ENCODE measurements at regions not wholly inside any gene's neighbourhood (a gene's known extent, or its start where the extent isn't known, plus 50 kb on each side); places are given as distances from the start of the nearest gene placed in this dataset.

DNA sequence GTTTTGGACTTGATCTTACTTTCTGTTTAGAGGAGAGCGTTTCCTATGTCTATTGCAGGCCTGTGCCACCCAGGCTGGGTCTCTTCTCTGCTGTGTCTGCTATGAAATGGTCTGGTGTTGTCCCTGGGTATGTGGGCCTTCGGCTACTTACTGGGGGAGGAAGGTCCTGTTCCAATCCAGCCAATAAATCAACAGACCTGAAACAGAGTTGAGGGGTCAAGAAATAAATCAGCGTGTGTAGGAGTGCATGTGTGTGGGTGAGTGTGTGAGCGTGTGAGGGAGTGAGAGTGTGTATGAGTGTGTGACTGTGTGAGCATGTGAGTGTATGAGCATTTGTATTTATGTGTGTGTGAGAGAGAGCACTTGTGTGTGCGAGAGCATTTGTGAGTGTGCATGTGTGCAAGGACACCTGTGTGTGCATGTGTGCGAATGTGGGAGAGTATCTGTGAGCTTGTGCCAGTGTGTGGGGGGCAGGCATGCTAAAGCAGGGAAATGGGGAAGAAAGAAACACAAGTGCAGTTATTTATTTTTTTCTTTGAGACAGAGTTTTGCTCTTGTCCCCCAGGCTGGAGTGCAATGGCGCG, 86.3 kb upstream of the PMEPA1 start:
- in situ Hi-C loops (cut with HindIII; ENCODE audit: low sequenced_read_pairs) = no loop called here
- TF ChIP-seq, protein P1, sequence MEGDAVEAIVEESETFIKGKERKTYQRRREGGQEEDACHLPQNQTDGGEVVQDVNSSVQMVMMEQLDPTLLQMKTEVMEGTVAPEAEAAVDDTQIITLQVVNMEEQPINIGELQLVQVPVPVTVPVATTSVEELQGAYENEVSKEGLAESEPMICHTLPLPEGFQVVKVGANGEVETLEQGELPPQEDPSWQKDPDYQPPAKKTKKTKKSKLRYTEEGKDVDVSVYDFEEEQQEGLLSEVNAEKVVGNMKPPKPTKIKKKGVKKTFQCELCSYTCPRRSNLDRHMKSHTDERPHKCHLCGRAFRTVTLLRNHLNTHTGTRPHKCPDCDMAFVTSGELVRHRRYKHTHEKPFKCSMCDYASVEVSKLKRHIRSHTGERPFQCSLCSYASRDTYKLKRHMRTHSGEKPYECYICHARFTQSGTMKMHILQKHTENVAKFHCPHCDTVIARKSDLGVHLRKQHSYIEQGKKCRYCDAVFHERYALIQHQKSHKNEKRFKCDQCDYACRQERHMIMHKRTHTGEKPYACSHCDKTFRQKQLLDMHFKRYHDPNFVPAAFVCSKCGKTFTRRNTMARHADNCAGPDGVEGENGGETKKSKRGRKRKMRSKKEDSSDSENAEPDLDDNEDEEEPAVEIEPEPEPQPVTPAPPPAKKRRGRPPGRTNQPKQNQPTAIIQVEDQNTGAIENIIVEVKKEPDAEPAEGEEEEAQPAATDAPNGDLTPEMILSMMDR (IDR thresholded peaks at IDR 0.05; ENCODE audit: low read depth, low read length, missing control alignments) = no peak

GRCh38 chr20:57795342-57795697, 85.5 kb upstream of the PMEPA1 start:
- TF ChIP-seq, protein P1 (IDR thresholded peaks at IDR 0.05; ENCODE audit: low read depth, low read length, missing control alignments) = no peak
- no peak for DNase-seq (ENCODE audit: low read depth)
- in situ Hi-C loops (cut with HindIII; ENCODE audit: low sequenced_read_pairs) = no loop called here
- H3K4me3 ChIP-seq (ENCODE audit: low read depth, low read length) = no peak overlapping the region

More for the DNA sequence above, 86.3 kb upstream of the PMEPA1 start:
- no peak overlapping the region for H3K4me3 ChIP-seq (ENCODE audit: low read depth, low read length)
- DNase-seq (ENCODE audit: low read depth) = no peak

DNA sequence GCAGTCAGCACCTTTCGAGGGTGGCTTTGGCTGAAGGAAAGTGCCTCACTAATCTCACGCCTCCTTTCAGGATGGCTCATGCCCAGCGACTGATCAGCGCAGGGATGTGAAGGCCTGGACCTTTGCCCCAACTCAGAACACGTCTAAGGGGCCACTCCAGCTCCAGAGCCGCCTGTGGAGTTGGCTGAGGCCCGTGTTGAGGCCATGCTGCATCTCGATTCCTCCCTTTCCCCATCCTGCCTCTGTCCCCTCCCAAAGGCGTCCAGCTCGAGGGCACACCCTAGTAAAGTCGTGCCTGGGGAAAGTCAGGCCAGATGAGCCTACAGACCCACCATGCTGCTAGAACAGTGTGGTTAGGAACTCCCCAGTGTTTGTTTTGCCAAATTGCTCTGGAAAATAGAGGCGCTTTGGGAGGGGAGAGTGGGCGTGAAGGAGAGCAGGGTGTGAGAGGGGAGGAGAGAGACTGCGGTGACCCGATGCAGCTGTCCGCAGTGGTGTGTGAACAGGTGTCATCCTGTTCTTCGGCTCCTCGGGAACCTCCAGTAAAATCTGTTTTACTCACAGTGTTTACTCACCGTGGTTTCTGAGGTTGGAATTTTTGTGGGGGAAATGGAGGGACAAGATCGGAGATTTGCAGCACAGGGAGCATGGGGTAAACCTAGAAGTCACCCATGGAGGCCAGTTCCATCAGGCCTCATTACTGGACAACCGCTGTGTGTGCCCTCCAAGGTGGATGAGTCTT, 85.0 kb upstream of the PMEPA1 start:
- in situ Hi-C loops (cut with HindIII; ENCODE audit: low sequenced_read_pairs) = no loop called here
- no peak overlapping the region for H3K4me3 ChIP-seq (ENCODE audit: low read depth, low read length)
- TF ChIP-seq, protein P1 (IDR thresholded peaks at IDR 0.05; ENCODE audit: low read depth, low read length, missing control alignments) = no peak
- DNase-seq (ENCODE audit: low read depth) = peak; percentile 18

- no peak overlapping the region for H3K4me3 ChIP-seq (ENCODE audit: low read depth, low read length)
- DNase-seq (ENCODE audit: low read depth) = no peak
- TF ChIP-seq, protein P1 (IDR thresholded peaks at IDR 0.05; ENCODE audit: low read depth, low read length, missing control alignments) = no peak
- in situ Hi-C loops (cut with HindIII; ENCODE audit: low sequenced_read_pairs) = no loop called here
These were observed 84.2 kb upstream of the PMEPA1 start for GRCh38 chr20:57794036-57794435.

GRCh38 chr20:57793421-57793820, 83.6 kb upstream of the PMEPA1 start:
- in situ Hi-C loops (cut with HindIII; ENCODE audit: low sequenced_read_pairs) = no loop called here
- TF ChIP-seq, protein P1 (IDR thresholded peaks at IDR 0.05; ENCODE audit: low read depth, low read length, missing control alignments) = no peak
- no peak overlapping the region for H3K4me3 ChIP-seq (ENCODE audit: low read depth, low read length)
- DNase-seq (ENCODE audit: low read depth) = no peak

DNA sequence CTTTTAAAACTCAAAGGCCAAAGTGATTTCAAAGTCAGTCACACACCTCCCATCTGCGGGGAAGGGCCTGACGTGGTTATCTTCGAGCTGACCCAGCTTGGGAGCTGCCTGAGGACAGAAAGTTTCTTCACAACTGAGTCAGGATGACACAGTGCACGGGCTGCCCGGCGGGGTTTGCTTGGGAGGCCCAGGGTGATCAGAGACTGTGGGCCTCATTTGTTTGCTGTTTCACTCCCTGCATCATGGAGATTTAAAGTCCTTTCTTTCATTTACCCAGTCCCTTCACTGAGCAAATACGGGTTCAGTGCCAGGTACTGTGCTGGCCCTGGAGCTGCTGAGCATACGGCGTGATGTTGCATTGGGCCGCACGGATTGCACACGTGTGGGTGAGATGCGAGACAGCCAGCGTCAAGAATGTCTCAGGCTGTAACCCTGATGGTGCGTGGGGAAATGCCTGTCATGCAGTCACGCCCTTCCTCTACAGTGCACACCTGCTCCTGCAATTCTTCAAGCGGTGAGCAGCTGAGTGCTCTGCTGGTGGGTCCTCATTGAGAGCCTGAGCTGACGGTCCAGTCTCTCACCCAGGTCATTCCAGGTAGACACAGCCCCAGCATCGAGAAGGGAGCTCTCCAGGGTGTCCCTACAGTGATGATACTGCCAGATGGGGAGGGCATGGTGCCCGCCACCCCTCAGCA, 82.7 kb upstream of the PMEPA1 start:
- H3K4me3 ChIP-seq (ENCODE audit: low read depth, low read length) = no peak overlapping the region
- TF ChIP-seq, protein P1 (IDR thresholded peaks at IDR 0.05; ENCODE audit: low read depth, low read length, missing control alignments) = no peak
- in situ Hi-C loops (cut with HindIII; ENCODE audit: low sequenced_read_pairs) = no loop called here
- no peak for DNase-seq (ENCODE audit: low read depth)

Measured in astrocyte of the cerebellum (primary cell).